ENCODE measurements at regions not wholly inside any gene's neighbourhood (a gene's known extent, or its start where the extent isn't known, plus 50 kb on each side); places are given as distances from the start of the nearest gene placed in this dataset.

GRCh38 chr18:61653823-61654551 lies 238.8 kb downstream of the RNF152 start:
- Histone ChIP-seq H3K4me1 (no peaks in the 10 kb centered on the region), H3K4me3 (ENCODE audit: low read depth, low read length) (no peak overlapping the region), H3K9me3 (no peaks in the 10 kb centered on the region), H3K27me3 (no peaks in the 10 kb centered on the region), H3K36me3 (no peaks in the 10 kb centered on the region)
- DNase-seq = no peak
- TF ChIP-seq CTCF (IDR thresholded peaks at IDR 0.05; ENCODE audit: low read depth, low read length) = no peak

- no peak for DNase-seq
- Histone ChIP-seq H3K27me3 (no peaks in the 10 kb centered on the region), H3K36me3 (no peaks in the 10 kb centered on the region), H3K4me3 (ENCODE audit: low read depth, low read length) (no peak overlapping the region), H3K9me3 (no peaks in the 10 kb centered on the region), H3K4me1 (no peaks in the 10 kb centered on the region)
- no peak for TF ChIP-seq CTCF (IDR thresholded peaks at IDR 0.05; ENCODE audit: low read depth, low read length)
These were observed 240.9 kb downstream of the RNF152 start for GRCh38 chr18:61651880-61652268.

- Histone ChIP-seq H3K9me3 (no peaks in the 10 kb centered on the region), H3K4me1 (no peaks in the 10 kb centered on the region), H3K27me3 (no peaks in the 10 kb centered on the region), H3K36me3 (no peaks in the 10 kb centered on the region), H3K4me3 (ENCODE audit: low read depth, low read length) (no peak overlapping the region)
- no peak for DNase-seq
- no peak for TF ChIP-seq CTCF (IDR thresholded peaks at IDR 0.05; ENCODE audit: low read depth, low read length)
These were observed 241.5 kb downstream of the RNF152 start for GRCh38 chr18:61651145-61651879.

GRCh38 chr18:61643884-61644647 lies 248.7 kb downstream of the RNF152 start:
- TF ChIP-seq CTCF (IDR thresholded peaks at IDR 0.05; ENCODE audit: low read depth, low read length) = no peak
- H3K4me3 ChIP-seq (ENCODE audit: low read depth, low read length) = no peak overlapping the region
- no peak for DNase-seq
- H3K9me3 ChIP-seq = no peaks in the 10 kb centered on the region
- no peaks in the 10 kb centered on the region for H3K36me3 ChIP-seq
- H3K27me3 ChIP-seq = no peaks in the 10 kb centered on the region
- no peaks in the 10 kb centered on the region for H3K4me1 ChIP-seq

GRCh38 chr18:61639886-61640285 lies 252.9 kb downstream of the RNF152 start:
- H3K4me1 ChIP-seq = no peaks in the 10 kb centered on the region
- no peaks in the 10 kb centered on the region for H3K9me3 ChIP-seq
- no peaks in the 10 kb centered on the region for H3K27me3 ChIP-seq
- no peak for DNase-seq
- H3K36me3 ChIP-seq = no peaks in the 10 kb centered on the region
- no peak overlapping the region for H3K4me3 ChIP-seq (ENCODE audit: low read depth, low read length)
- no peak for TF ChIP-seq CTCF (IDR thresholded peaks at IDR 0.05; ENCODE audit: low read depth, low read length)

Data from BE2C (cell line).